ENCODE measurements at regions not wholly inside any gene's neighbourhood (a gene's known extent, or its start where the extent isn't known, plus 50 kb on each side); places are given as distances from the start of the nearest gene placed in this dataset.

- WGBS (ENCODE audit: missing lambda C conversion rate) = 70% methylated on average over 8 of the region's 8 CpGs
- FAIRE-seq (no peak), DNase-seq (ENCODE audit: low read depth in 1 of 2, low spot score in 1 of 2) (no peak), ATAC-seq (no peak)
- H3K4me2 ChIP-seq = no peak overlapping the region
- H3K9me3 ChIP-seq = no peaks in the 10 kb centered on the region
- no peaks in the 10 kb centered on the region for H3K4me1 ChIP-seq
- TF ChIP-seq BHLHE40 (IDR thresholded peaks at IDR 0.05; ENCODE audit: low read depth, low read length) = no peak
- no peak for TF ChIP-seq ZFP36 (IDR thresholded peaks at IDR 0.05; ENCODE audit: borderline replicate concordance, partially characterized antibody)
- TF ChIP-seq HOXB13 (CRISPR knock-in tag; IDR thresholded peaks at IDR 0.05; ENCODE audit: low read depth) = no peak
- no peak for TF ChIP-seq USF2 (IDR thresholded peaks at IDR 0.05)
- TF ChIP-seq ZSCAN20 (CRISPR knock-in tag; IDR thresholded peaks at IDR 0.05) = no peak
- no peak for TF ChIP-seq ELK1 (IDR thresholded peaks at IDR 0.05; ENCODE audit: low read depth, low read length)
- TF ChIP-seq RNF2 (IDR thresholded peaks at IDR 0.05; ENCODE audit: borderline replicate concordance, low read depth) = no peak
- POLR2A ChIA-PET = no interaction called here
- H3K4me3 ChIP-seq = no peak overlapping the region
- CTCF ChIA-PET = interaction anchor here (0.6 to 1.4 kb wide), 2 partner anchors 13 to 670 kb away, joined by 3 to 8 read pairs; no protein-coding TSS in a partner anchor
- no peak overlapping the region for H3K27ac ChIP-seq
Measured at GRCh38 chr6:53999088-53999755, 112.0 kb upstream of the MLIP start.

- CTCF ChIA-PET = no interaction called here
- POLR2A ChIA-PET = no interaction called here
Measured at GRCh38 chr6:54002116-54002515, 109.1 kb upstream of the MLIP start.

GRCh38 chr6:54003316-54003715 is 107.9 kb upstream of the MLIP start:
- ATAC-seq = no peak
- ChIA-PET POLR2A (no interaction called here), CTCF (interaction anchor here (0.6 to 1.2 kb wide), 3 partner anchors 9 to 266 kb away, joined by 3 to 4 read pairs (median 4); no protein-coding TSS in a partner anchor)
- Histone ChIP-seq H3K4me1 (no peaks in the 10 kb centered on the region), H3K27ac (no peak overlapping the region), H3K9me3 (no peaks in the 10 kb centered on the region), H3K4me2 (no peak overlapping the region), H3K4me3 (no peak overlapping the region)
- no peak for DNase-seq (ENCODE audit: low read depth in 1 of 2, low spot score in 1 of 2)
- FAIRE-seq = no peak
- WGBS (ENCODE audit: missing lambda C conversion rate) = 18% methylated on average over 1 of the region's 1 CpG
- no peak for TF ChIP-seq ZC3H11A (IDR thresholded peaks at IDR 0.05)
- no peak for TF ChIP-seq E2F6 (IDR thresholded peaks at IDR 0.05; ENCODE audit: borderline replicate concordance, low read depth)
- TF ChIP-seq RCOR1 (IDR thresholded peaks at IDR 0.05; ENCODE audit: low read depth, low read length) = no peak
- TF ChIP-seq HOXA7 (CRISPR knock-in tag; IDR thresholded peaks at IDR 0.05) = no peak
- no peak for TF ChIP-seq EP300 (IDR thresholded peaks at IDR 0.05)
- TF ChIP-seq CHD2 (IDR thresholded peaks at IDR 0.05; ENCODE audit: low read length, partially characterized antibody) = no peak
- no peak for TF ChIP-seq CBX2 (IDR thresholded peaks at IDR 0.05; ENCODE audit: borderline replicate concordance, low read depth)
- TF ChIP-seq POLR2AphosphoS2 (conservative IDR thresholded peaks at IDR 0.05; ENCODE audit: low read length) = no peak
- TF ChIP-seq TP53 (CRISPR knock-in tag; IDR thresholded peaks at IDR 0.05) = no peak
- no peak for TF ChIP-seq KDM1A (IDR thresholded peaks at IDR 0.05; ENCODE audit: low read depth)
- TF ChIP-seq RARB (CRISPR knock-in tag; IDR thresholded peaks at IDR 0.05) = no peak

More at GRCh38 chr6:54002116-54002515, 109.1 kb upstream of the MLIP start:
- Histone ChIP-seq H3K27ac (no peak overlapping the region), H3K4me1 (no peaks in the 10 kb centered on the region), H3K4me2 (no peak overlapping the region), H3K9me3 (no peaks in the 10 kb centered on the region), H3K4me3 (no peak overlapping the region)
- FAIRE-seq = no peak
- 93% methylated on average over 1 of the region's 1 CpG for WGBS (ENCODE audit: missing lambda C conversion rate)
- TF ChIP-seq NFE2L2 (conservative IDR thresholded peaks at IDR 0.05; ENCODE audit: low read length) (no peak), MAZ (IDR thresholded peaks at IDR 0.05; ENCODE audit: borderline replicate concordance, low read depth, low read length) (no peak), CEBPB (IDR thresholded peaks at IDR 0.05) (no peak), EHMT2 (IDR thresholded peaks at IDR 0.05; ENCODE audit: low read depth) (no peak), RARB (CRISPR knock-in tag; IDR thresholded peaks at IDR 0.05) (no peak), FOSL2 (IDR thresholded peaks at IDR 0.05) (no peak), FOSL2 (CRISPR knock-in tag; IDR thresholded peaks at IDR 0.05) (no peak), REST (IDR thresholded peaks at IDR 0.05) (no peak), RCOR1 (IDR thresholded peaks at IDR 0.05; ENCODE audit: low read depth, low read length) (no peak), JUN (IDR thresholded peaks at IDR 0.05) (no peak)
- ATAC-seq = no peak
- DNase-seq (ENCODE audit: low read depth in 1 of 2, low spot score in 1 of 2) = no peak
